ENCODE measurements at regions not wholly inside any gene's neighbourhood (a gene's known extent, or its start where the extent isn't known, plus 50 kb on each side); places are given as distances from the start of the nearest gene placed in this dataset.

- no peak for DNase-seq
Observed at GRCh38 chr5:109529987-109530386, 120.2 kb upstream of the PJA2 start.

DNA sequence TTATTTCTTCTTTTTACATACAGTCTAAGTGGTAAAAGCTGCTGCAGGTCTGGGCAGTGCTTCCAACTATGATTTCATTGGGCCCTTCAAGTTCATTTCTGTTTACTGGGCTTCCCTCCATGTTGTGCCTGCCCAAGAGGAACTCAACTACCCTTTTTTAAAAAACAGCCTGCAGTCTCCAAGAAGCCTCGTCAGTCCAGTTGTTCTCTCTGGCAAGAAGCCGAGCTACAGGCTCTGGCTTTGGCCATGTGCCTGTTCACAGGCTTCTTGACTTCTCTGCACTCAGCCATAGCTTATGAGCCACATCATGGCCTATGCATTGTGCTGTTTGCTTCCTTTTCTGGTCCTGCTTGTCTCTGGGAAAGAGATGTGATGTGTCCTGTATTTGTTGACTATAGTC is 119.7 kb upstream of the PJA2 start:
- DNase-seq = peak; percentile 50

DNA sequence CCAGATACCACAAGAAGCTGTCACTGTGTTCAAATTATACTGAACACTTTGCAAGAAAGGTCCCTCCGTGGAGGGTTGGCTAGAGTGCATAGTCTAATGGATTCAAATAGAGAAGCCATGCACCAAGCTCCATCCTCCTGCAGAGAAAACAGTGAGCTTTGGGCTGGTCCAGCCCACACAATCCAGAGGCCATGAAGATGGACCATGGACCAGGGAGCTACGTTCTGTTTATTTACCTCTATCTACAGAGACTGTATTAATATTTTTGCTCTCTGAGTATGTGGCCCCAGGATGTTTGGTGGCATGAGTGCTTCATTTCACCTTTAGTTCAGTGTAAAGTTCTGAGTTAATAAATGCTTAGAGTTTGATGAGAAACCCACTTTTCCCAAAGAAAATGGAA is 114.8 kb upstream of the PJA2 start:
- DNase-seq = no peak

DNA sequence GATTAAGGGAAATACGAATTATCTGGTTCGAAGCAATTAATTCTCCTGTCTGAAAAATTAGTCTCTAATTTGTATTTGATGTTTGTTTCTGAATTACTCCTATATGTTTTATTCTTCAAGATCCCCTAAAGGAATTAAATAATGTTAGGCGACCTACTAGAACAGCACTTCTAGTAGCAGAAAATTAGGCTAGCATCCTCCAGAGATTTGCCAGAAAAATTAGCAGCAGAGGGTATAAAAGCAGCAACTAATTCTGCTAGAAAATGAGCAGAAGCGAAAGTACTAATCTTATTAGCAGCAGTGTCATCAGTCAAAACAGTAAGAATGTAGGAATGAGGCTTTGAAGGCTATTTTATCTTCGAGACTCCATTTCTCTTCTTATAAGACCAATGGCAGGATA is 114.3 kb upstream of the PJA2 start:
- DNase-seq = no peak

DNA sequence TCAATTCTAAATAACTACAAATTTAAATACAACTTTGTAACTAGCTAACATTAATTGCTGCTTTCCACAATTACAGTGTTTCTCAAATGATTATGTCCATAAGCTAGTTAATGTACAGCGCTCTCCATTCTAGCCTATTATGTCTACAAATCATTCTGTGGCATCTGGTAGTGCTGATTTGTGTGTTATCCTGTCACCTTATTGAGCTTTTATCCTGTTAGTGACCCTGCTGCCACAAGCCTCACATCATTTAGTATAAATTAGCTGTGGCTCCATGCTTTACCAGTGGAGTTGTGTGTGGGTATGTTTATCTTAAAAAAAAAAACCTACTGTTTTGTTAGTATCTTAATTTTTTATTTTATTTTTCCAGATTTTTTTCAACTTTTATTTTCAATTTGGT is 112.6 kb upstream of the PJA2 start:
- no peak for DNase-seq

GRCh38 chr5:109519416-109519815 is 109.6 kb upstream of the PJA2 start:
- DNase-seq = no peak

- DNase-seq = no peak
Observed at GRCh38 chr5:109516390-109516789, 106.6 kb upstream of the PJA2 start.

DNA sequence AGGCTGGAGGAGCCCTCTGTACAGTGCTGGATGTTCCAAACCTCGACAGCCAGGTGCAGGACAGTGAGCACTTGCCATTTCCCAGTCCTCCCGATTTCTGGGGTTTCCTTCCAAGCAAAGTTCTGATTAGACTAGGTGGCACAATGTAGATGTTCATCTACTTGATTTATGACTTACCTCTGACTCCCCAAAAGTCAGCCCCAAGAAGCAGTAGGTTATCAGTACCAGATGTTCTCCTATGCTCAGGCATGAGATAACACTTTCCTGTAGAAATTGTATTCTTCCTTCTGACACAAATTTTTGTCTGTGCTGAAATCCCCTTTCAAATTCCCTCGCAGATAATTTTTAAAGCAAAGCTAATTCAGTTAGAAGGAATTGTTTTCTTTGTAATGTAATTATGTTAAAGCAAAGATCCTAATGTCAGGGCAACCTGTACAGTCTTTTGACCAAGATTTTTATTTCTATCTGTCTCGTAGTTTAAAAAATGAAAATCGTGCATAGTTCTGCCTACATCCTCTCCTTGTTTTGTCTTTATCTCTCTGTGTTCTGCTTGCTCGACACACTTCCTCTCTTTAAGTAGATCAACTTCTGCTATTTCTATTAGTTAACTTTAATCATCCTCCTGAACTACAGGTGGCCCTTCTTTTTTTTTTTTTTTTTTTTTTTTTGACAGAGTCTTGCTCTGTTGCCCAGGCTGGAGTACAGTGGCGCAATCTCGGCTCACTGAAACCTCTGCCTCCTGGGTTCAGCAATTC is 102.4 kb upstream of the PJA2 start:
- DNase-seq = no peak

- no peak for DNase-seq
Observed at GRCh38 chr5:109506556-109506955, 96.8 kb upstream of the PJA2 start.

GRCh38 chr5:109496112-109496511 is 86.3 kb upstream of the PJA2 start:
- no peak for DNase-seq

GRCh38 chr5:109487753-109488420 is 78.1 kb upstream of the PJA2 start:
- DNase-seq = no peak

GRCh38 chr5:109486200-109486804 is 76.5 kb upstream of the PJA2 start:
- no peak for DNase-seq

DNA sequence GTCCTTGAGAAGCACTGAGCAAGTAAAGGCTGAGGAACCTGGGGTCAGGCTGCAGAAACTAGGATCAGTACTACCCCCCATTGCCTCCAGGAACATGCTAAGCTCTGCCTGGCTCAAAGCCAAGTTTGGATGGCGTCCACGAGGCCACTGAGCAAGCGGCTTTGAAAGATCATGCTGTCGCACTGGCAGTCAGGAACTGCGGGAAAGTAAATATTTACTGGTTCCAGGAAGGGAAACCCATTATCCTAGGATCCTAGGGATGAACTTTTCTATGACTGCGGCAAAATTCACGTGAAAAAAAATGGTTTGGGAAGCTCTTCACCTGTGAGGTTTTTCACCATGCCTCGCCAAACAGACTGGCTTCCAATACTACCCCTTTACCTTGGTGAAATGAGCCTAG is 75.3 kb upstream of the PJA2 start:
- peak; percentile 91 for DNase-seq

DNA sequence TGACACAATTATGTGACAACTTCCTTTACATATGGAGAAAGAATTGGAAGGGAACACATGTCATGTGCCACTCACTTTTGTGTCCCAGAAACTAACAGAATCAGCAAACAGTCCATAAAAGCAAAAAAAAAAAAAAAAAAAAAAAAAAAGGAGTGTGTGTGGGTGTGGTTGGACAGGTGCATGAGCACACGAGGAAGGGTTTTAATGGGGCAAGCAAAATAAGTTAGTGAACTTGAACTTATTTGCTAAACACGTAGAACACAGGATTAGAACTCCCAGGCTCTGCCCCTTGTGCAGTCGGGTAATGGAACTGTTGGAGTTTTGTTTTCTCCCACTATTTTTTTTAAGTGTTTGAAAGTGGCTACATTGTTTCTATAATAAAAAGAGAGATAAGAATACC is 74.8 kb upstream of the PJA2 start:
- no peak for DNase-seq

DNA sequence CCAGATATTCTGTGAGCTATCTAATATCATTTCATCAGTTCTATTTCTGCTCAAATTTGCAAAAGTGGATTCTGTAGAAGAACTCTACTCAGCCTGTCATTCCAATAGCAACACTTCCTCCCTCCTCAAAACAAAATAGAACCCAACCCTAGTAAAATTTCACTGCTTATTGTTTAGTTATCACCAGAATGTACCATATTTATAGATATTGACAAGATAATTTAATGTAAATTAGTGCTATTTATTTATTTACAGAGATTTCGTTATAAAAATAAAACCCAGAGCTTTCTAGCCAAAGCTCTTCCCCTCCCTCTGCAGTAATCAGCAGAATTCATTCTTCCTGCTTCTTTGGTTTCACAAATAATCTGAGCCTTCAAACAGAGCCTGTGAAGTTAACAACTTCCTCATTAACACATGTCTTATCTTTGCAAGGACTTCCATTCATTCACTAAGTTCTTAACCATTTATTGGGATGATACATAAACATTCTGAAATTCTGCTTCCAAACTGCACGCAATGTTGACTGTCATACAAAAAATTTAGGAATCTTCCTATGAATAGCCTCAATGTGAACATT is 73.7 kb upstream of the PJA2 start:
- DNase-seq = no peak

GRCh38 chr5:109482748-109483147 is 73.0 kb upstream of the PJA2 start:
- no peak for DNase-seq

DNA sequence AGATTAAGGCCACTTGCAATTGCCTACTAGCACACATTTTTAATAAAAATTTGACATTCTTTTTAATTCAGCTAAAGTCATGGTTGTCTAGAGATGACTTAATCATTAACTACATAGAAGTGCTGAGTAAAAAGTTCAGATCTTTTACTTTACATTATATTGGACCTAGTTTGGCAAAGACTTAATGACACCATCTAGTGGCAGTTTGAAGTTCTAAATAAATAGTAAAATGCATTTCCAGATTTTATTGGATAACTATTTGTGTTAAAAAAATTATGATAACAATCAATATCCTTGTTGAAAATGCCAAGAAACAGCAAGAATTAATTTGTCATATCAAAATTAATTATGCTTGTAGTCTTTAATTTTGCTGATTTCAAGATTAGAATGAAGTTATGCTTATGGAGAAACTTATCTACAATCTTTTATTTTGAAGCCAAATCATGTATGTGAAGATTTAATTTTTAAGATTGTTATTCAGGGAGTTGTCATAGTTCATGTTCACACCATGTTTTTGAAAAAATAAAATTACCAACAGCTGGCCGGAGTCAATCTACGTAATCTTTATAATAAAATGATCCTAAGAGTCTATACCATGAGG is 69.6 kb upstream of the PJA2 start:
- peak; percentile 2 for DNase-seq

GRCh38 chr5:109478830-109479229 is 69.1 kb upstream of the PJA2 start:
- DNase-seq = no peak

- DNase-seq = no peak
Observed at GRCh38 chr5:109476292-109476691, 66.5 kb upstream of the PJA2 start.

DNA sequence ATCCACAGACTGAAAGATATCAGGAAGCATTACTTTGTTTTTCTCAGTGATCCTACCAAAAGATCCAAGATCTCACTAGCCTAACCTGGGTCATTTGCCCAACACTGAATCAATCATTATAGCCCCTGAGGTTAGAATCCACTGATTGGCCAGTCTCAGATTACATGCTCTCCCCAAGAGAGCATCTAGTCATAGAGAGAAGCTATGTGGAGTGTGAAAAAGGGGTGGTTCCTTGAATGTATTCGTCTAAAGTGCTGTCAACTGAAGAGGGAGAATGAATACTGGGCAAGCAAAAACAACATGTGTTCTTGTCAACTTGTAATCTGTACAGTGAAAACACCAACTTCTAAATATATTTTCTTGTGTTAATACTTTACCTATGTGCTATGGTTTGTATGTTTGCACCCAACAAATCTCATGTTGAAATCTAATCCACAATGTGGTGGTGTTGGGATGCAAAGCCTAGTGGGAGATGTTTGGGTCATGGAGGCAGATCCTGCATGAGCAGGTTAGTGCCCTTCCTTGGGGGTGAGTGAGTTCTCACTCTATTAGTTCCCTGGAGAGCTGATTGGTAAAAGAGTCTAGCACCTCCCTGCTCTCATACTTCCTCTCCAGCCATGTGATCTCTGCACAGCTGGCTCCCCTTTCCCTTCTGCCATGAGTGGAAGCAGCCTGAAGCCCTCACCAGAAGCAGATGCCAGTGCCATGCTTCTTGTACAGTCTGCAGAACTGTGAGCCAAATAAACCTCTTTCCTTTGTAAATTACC is 60.3 kb upstream of the PJA2 start:
- no peak for DNase-seq

DNA sequence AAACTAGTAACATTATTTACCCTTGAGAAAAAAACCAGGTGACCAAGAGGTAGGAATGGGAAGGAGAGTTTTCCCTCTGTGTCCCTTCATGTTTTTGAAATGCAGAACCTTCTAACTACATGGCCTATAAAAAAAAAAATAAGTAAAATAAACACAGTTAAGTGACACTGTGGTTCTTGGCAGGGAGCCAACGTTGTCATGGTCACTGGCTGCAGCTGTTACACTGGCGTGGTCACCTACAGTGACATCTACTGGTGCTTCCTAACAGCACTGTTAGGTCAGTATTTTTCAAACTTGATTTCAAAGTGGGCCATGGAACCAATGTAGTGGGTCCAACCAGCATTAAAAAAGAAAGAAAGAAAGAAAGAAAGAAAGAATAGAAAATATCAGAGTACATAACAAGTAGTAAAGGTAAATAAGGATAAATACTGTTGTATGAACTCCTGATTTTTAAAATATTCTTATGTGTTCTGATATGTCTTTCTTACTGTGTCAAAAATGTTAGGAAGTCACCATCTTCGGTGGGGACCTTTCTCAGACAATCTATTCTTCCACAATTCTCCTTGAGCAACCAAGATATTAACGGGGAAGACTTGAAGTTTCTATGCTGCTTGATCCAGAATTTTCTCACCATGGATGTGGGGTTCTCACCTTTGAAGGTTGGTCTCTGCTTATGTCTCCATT is 59.1 kb upstream of the PJA2 start:
- DNase-seq = peak; percentile 96

DNA sequence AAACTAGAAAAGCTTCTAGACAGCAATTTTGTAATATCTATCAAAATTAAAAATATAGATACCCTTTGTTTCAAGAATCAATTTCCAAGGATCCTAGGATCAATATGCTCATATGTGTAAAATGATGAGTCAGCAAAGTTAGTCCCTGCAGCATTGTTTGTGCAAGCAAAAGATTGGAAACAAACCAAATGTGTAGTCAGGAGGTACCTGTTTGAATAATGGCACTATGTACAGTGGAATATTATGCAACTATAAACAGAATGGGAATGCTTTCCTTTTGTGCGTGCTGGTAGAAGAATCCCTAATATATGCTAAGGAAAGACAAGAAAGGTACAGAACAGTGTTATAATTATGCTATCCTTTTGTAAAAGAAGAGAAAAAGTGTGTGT is 58.5 kb upstream of the PJA2 start:
- peak; percentile 64 for DNase-seq

All from NCI-H2029 (cell line).